ENCODE measurements at regions not wholly inside any gene's neighbourhood (a gene's known extent, or its start where the extent isn't known, plus 50 kb on each side); places are given as distances from the start of the nearest gene placed in this dataset.

DNA sequence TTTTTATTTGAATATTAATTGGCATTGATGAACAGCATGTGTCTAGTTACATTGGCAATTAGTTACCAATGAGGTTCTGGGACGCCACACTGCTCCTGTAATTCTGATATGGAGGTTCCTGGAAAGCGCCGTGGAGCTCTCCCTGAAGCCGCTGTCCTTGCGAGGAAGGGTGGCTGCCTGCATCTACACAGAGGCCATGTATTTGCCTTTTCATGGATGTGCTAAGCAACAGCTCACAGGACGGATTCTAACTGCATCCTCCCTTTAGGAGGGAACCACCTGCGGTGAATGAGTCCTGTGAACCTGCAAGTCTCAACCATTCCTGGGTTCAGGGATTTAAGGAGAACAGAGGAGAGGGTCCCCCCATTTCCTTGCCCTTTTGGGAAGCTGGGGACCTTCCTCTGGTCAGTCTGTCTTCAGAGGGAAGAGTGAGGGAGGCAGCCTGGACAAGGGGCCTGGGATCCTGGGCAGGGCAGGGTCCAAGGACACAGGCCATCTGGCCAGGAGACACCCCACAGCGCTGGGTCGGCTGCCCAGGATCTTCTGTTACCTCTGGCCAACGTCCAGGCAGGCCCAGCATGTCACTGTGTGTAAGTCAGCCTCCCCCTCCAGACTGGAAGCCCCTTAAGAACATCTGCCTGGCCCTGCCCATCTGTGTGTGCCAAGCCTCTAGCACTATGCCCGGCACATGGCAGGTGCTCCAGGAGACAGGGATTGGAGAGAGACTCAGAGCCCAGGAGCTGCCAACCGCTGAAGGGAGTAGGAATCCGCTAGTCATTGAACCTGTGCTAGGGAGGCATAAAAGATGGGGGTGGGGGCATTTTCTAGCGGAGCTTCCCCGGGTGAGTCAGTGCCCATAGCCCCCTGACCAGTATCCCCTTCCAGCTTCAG lies 314.1 kb upstream of the TNRC6C start:
- no peak for DNase-seq
- Mint-ChIP-seq H3K4me1 (ENCODE audit: low read depth) (peaks cover 29% of the 10 kb centered on the region), H3K27ac (no peak overlapping the region), H3K27me3 (ENCODE audit: low read depth) (peaks cover 18% of the 10 kb centered on the region), H3K4me3 (peak overlapping the region; percentile 54), H3K36me3 (ENCODE audit: low read depth) (no peaks in the 10 kb centered on the region), H3K9me3 (ENCODE audit: insufficient read depth) (no peaks in the 10 kb centered on the region)
- CTCF ChIA-PET: interaction anchor here (0.7 to 3.4 kb wide), 17 partner anchors 9 to 369 kb away, joined by 3 to 37 read pairs (median 4); partner anchors contain the start of gene TNRC6C
- POLR2A ChIA-PET: interaction anchor here (0.7 to 4.7 kb wide), 9 partner anchors 8 to 369 kb away, joined by 3 to 40 read pairs (median 4); partner anchors contain the start of gene TNRC6C
- no peak for ATAC-seq

GRCh38 chr17:77645072-77646045 lies 313.1 kb upstream of the TNRC6C start:
- Mint-ChIP-seq H3K9me3 (ENCODE audit: insufficient read depth) (no peaks in the 10 kb centered on the region), H3K4me1 (ENCODE audit: low read depth) (peaks cover 37% of the 10 kb centered on the region), H3K27me3 (ENCODE audit: low read depth) (peaks cover 10% of the 10 kb centered on the region), H3K4me3 (peak overlapping the region; percentile 54), H3K27ac (peak overlapping the region; percentile 82), H3K36me3 (ENCODE audit: low read depth) (no peaks in the 10 kb centered on the region)
- POLR2A ChIA-PET: interaction anchor here (0.6 to 4.7 kb wide), 13 partner anchors 9 to 368 kb away, joined by 3 to 40 read pairs (median 4); partner anchors contain the start of gene TNRC6C
- CTCF ChIA-PET: interaction anchor here (0.6 to 3.4 kb wide), 20 partner anchors 9 to 374 kb away, joined by 3 to 37 read pairs (median 4); partner anchors contain the start of gene TNRC6C
- peak; percentile 76 for DNase-seq
- peak; percentile 76 for ATAC-seq

DNA sequence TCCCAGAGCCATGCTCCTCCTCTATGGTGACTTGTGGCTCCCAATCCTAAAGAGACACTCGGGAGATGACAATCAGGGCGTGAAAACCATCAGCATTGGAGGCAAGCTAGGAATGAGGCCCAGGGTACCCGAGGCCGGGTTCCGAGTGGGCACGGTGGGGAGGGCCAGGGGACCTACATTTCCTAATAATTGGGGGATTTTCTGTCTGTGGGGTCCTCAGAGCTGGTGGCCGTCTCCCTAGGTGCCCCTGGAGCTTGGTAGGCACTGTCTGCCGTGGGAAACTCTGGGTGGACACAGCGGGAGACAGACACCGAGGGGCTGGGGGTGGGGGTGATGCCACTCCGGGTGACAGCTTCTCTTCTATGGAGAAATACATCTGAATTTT lies 312.5 kb upstream of the TNRC6C start:
- DNase-seq: no peak
- H3K27ac Mint-ChIP-seq: peak overlapping the region; percentile 82
- peaks cover 39% of the 10 kb centered on the region for H3K4me1 Mint-ChIP-seq (ENCODE audit: low read depth)
- peaks cover 5% of the 10 kb centered on the region for H3K27me3 Mint-ChIP-seq (ENCODE audit: low read depth)
- CTCF ChIA-PET: interaction anchor here (0.9 to 3.4 kb wide), 9 partner anchors 11 to 373 kb away, joined by 3 to 37 read pairs (median 4); no protein-coding TSS in a partner anchor
- POLR2A ChIA-PET: interaction anchor here (0.6 to 4.7 kb wide), 5 partner anchors 19 to 368 kb away, joined by 3 to 40 read pairs (median 4); no protein-coding TSS in a partner anchor
- no peaks in the 10 kb centered on the region for H3K9me3 Mint-ChIP-seq (ENCODE audit: insufficient read depth)
- ATAC-seq: peak; percentile 8
- no peaks in the 10 kb centered on the region for H3K36me3 Mint-ChIP-seq (ENCODE audit: low read depth)
- peak overlapping the region; percentile 39 for H3K4me3 Mint-ChIP-seq

DNA sequence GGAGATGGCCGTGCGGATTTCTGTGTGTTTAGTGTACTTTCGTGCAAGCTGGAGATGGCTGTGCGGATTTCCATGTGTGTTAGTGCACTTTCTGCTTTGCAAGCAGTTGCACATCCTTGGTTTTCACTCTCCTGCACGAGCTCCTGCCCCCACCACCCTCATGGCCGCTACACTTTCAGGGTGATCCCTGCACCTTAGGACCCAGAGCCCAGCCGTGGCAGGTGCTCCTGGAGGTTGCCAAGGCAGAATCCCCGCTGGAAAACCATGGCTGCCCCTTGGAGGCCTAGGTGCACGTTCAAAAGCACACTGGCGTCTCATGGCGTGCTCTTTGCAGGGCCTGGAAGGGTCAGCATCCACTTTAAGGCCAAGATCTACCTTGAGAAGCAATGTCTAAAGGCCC lies 311.0 kb upstream of the TNRC6C start:
- POLR2A ChIA-PET: interaction anchor here (4.7 kb wide), 1 partner anchor 19 kb away, joined by 40 read pairs; no protein-coding TSS in a partner anchor
- no peak overlapping the region for H3K4me3 Mint-ChIP-seq
- no peak for ATAC-seq

DNA sequence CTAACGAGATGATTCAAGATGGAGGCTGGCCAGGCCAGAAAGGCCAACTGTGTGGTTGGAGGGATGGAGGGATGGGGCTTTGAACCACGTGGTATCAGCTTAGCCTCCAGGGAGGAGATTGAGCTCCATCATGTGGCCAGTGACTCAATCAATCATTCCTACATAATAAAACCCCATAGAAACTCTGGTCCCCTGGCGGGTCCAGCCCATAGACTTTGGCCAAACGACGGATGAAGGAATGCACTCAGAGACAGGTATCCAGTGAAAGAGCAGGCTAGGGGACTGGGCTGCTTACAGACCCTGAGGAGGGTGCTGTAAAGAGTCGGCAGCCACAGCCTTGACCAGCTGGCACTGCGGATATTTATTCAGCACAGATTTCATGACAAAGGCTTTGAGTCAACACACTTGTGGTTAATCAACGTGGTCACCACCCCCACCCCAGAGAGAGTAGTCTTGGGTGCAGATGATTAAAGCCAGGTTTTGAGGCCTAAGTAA lies 308.7 kb upstream of the TNRC6C start:
- ChIA-PET CTCF (interaction anchor here (0.7 to 1.9 kb wide), 8 partner anchors 12 to 130 kb away, joined by 3 to 12 read pairs (median 4); no protein-coding TSS in a partner anchor), POLR2A (interaction anchor here (0.5 to 1.8 kb wide), 3 partner anchors 17 to 309 kb away, joined by 3 to 6 read pairs (median 5); partner anchors contain the start of gene TNRC6C)
- H3K27ac Mint-ChIP-seq: no peak overlapping the region
- no peaks in the 10 kb centered on the region for H3K27me3 Mint-ChIP-seq (ENCODE audit: low read depth)
- H3K9me3 Mint-ChIP-seq (ENCODE audit: insufficient read depth): no peaks in the 10 kb centered on the region
- H3K4me1 Mint-ChIP-seq (ENCODE audit: low read depth): peaks cover 34% of the 10 kb centered on the region
- no peak overlapping the region for H3K4me3 Mint-ChIP-seq
- H3K36me3 Mint-ChIP-seq (ENCODE audit: low read depth): no peaks in the 10 kb centered on the region
- no peak for DNase-seq
- no peak for ATAC-seq

More for the DNA sequence above, 311.0 kb upstream of the TNRC6C start:
- CTCF ChIA-PET: interaction anchor here (3.4 kb wide), 1 partner anchor 19 kb away, joined by 37 read pairs; no protein-coding TSS in a partner anchor
- no peak overlapping the region for H3K27ac Mint-ChIP-seq
- peaks cover 3% of the 10 kb centered on the region for H3K27me3 Mint-ChIP-seq (ENCODE audit: low read depth)
- no peaks in the 10 kb centered on the region for H3K9me3 Mint-ChIP-seq (ENCODE audit: insufficient read depth)
- no peaks in the 10 kb centered on the region for H3K36me3 Mint-ChIP-seq (ENCODE audit: low read depth)
- H3K4me1 Mint-ChIP-seq (ENCODE audit: low read depth): peaks cover 39% of the 10 kb centered on the region
- DNase-seq: no peak

GRCh38 chr17:77651988-77652387 lies 306.5 kb upstream of the TNRC6C start:
- ChIA-PET CTCF (no interaction called here), POLR2A (interaction anchor here (0.7 kb wide), 1 partner anchor 553 kb away, joined by 3 read pairs; no protein-coding TSS in a partner anchor)
- H3K27ac Mint-ChIP-seq: no peak overlapping the region
- H3K27me3 Mint-ChIP-seq (ENCODE audit: low read depth): peaks cover 2% of the 10 kb centered on the region
- no peak overlapping the region for H3K4me3 Mint-ChIP-seq
- peaks cover 18% of the 10 kb centered on the region for H3K4me1 Mint-ChIP-seq (ENCODE audit: low read depth)
- DNase-seq (no peak), ATAC-seq (no peak)
- no peaks in the 10 kb centered on the region for H3K9me3 Mint-ChIP-seq (ENCODE audit: insufficient read depth)
- no peaks in the 10 kb centered on the region for H3K36me3 Mint-ChIP-seq (ENCODE audit: low read depth)

DNA sequence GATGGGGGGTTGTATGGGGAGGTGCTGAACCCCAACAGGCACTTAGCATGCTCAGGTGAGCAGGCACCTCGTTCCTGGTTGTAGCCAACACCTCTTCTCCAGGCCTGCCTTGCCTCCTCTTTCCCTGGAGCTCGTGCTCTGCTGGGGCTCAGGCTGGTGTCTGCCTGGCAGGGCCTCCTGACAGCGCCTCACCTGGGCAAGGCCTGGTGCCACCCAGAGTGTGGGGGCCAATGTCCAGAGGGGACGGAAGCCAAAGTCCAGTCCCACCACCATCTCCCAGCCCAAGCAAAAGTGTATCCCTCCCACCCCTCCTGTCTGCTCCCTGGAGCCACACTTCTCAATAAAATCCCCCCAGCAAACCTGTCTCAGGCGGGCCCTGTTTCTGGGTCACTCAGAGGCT lies 304.2 kb upstream of the TNRC6C start:
- CTCF ChIA-PET: no interaction called here
- no peak overlapping the region for H3K4me3 Mint-ChIP-seq

GRCh38 chr17:77654850-77655249 lies 303.7 kb upstream of the TNRC6C start:
- DNase-seq (no peak), ATAC-seq (no peak)
- POLR2A ChIA-PET: no interaction called here
- Mint-ChIP-seq H3K27me3 (ENCODE audit: low read depth) (peaks cover 13% of the 10 kb centered on the region), H3K4me1 (ENCODE audit: low read depth) (peaks cover 5% of the 10 kb centered on the region), H3K27ac (peak overlapping the region; percentile 0), H3K4me3 (no peak overlapping the region), H3K36me3 (ENCODE audit: low read depth) (peaks cover 2% of the 10 kb centered on the region), H3K9me3 (ENCODE audit: insufficient read depth) (peaks cover 3% of the 10 kb centered on the region)
- CTCF ChIA-PET: no interaction called here

More for the DNA sequence above, 304.2 kb upstream of the TNRC6C start:
- Mint-ChIP-seq H3K27me3 (ENCODE audit: low read depth) (peaks cover 13% of the 10 kb centered on the region), H3K9me3 (ENCODE audit: insufficient read depth) (peaks cover 3% of the 10 kb centered on the region), H3K27ac (no peak overlapping the region), H3K4me1 (ENCODE audit: low read depth) (peaks cover 11% of the 10 kb centered on the region), H3K36me3 (ENCODE audit: low read depth) (peaks cover 2% of the 10 kb centered on the region)
- POLR2A ChIA-PET: no interaction called here
- ATAC-seq (no peak), DNase-seq (no peak)

DNA sequence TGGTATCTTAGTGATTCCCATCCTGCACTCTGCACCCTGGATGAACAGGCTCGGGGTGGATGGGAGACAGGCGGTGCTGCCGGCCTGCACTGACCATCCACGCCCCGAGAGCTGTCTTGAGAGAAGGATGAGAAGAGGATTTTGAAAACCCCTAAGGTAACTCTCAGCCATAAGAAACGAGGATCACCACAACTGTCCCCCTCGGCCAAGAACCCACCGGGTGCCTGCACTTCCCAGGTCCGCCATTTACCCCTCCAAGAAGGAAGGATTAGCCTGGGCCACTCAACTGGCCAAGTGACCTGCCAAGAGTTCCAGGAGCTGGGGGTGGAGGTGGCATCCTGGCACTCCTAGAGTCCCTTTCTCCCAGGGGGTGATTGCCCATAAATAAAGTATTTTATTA lies 302.4 kb upstream of the TNRC6C start:
- H3K27ac Mint-ChIP-seq: no peak overlapping the region
- no peaks in the 10 kb centered on the region for H3K4me1 Mint-ChIP-seq (ENCODE audit: low read depth)
- CTCF ChIA-PET: interaction anchor here (2.4 kb wide), 1 partner anchor 11 kb away, joined by 6 read pairs; no protein-coding TSS in a partner anchor
- POLR2A ChIA-PET: no interaction called here
- H3K9me3 Mint-ChIP-seq (ENCODE audit: insufficient read depth): peaks cover 3% of the 10 kb centered on the region
- H3K4me3 Mint-ChIP-seq: no peak overlapping the region
- DNase-seq (no peak), ATAC-seq (no peak)
- peaks cover 2% of the 10 kb centered on the region for H3K36me3 Mint-ChIP-seq (ENCODE audit: low read depth)
- peaks cover 16% of the 10 kb centered on the region for H3K27me3 Mint-ChIP-seq (ENCODE audit: low read depth)

DNA sequence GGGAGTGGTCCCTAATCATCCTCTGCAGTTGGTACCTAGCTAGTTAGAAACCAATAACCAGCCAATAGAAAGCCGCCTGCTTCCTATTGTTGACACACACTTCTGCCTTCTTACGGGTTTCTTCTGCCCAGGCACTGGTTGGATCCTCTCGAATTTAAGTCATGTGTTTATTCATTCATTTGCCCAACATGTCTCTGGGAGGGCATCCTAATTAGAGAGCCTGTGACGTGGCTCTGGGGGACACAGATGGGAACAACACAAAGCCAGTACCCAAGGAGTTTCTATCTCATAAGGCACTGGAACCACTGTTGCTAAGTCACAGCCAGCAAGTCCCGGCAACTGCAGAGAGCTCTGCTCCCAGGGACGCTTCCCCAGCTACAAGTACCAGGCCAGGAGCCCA lies 300.7 kb upstream of the TNRC6C start:
- Mint-ChIP-seq H3K36me3 (ENCODE audit: low read depth) (peaks cover 2% of the 10 kb centered on the region), H3K4me1 (ENCODE audit: low read depth) (peaks cover 2% of the 10 kb centered on the region), H3K4me3 (no peak overlapping the region), H3K27me3 (ENCODE audit: low read depth) (peaks cover 20% of the 10 kb centered on the region), H3K9me3 (ENCODE audit: insufficient read depth) (peaks cover 3% of the 10 kb centered on the region), H3K27ac (no peak overlapping the region)
- CTCF ChIA-PET: interaction anchor here (1.2 to 2.4 kb wide), 2 partner anchors 9 to 12 kb away, joined by 4 to 6 read pairs; no protein-coding TSS in a partner anchor
- ATAC-seq (no peak), DNase-seq (no peak)
- POLR2A ChIA-PET: no interaction called here

DNA sequence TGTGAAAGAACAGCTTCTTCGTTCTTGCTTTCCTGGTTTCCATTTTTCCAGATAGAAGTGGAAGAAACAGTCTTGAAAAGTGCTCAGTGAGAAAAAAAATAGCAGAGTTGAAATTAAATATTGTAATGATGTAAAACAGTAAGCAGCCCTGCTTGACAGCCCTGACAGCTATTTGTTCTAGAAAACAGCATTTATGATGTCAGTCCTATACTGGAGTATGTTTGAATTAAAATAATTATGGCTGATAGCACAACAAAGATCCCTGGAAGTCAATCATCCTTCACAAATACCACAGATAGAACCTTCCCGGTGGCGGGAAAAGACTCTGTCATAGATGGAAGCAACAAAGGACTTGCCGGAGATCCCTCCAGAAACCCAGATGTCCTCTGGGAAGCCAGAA lies 298.0 kb upstream of the TNRC6C start:
- CTCF ChIA-PET: interaction anchor here (0.6 to 1.4 kb wide), 2 partner anchors 12 to 758 kb away, joined by 3 read pairs; no protein-coding TSS in a partner anchor
- Mint-ChIP-seq H3K36me3 (ENCODE audit: low read depth) (peaks cover 2% of the 10 kb centered on the region), H3K9me3 (ENCODE audit: insufficient read depth) (peaks cover 3% of the 10 kb centered on the region), H3K27ac (peak overlapping the region; percentile 7), H3K4me1 (ENCODE audit: low read depth) (peaks cover 15% of the 10 kb centered on the region), H3K4me3 (no peak overlapping the region), H3K27me3 (ENCODE audit: low read depth) (peaks cover 20% of the 10 kb centered on the region)
- POLR2A ChIA-PET: no interaction called here
- no peak for ATAC-seq
- DNase-seq: no peak

Data from activated CD8-positive, alpha-beta T cell treated with anti-CD3 and anti-CD28 coated beads, Interleukin-2, amount 10 ng/mL, durations not matched to agents 7 days and 5 days (primary cell).